A673 (cell line): ENCODE measurements at regions not wholly inside any gene's neighbourhood (a gene's known extent, or its start where the extent isn't known, plus 50 kb on each side); places are given as distances from the start of the nearest gene placed in this dataset.

Experiments
- BruUV-seq: library from RNA; stranded (reverse); fragments of 400-500 nt; replicated peaks from 2 replicates; lab custom pipeline; 2021; lab: Mats Ljungman, UMichigan
- CTCF ChIA-PET: fragments of 300-600 bp; sonication (Branson Sonifier 250); formaldehyde crosslinking; loops from one replicate; lab custom pipeline; 2022; ENCODE audit warnings: antibody characterized with exemption; lab: Charles Lee
- POLR2A ChIA-PET: fragments of 300-600 bp; sonication (Branson Sonifier 250); formaldehyde crosslinking; loops from one replicate; lab custom pipeline; 2022; ENCODE audit warnings: antibody characterized with exemption; ENCODE audit not compliant: low non-redundant PET; lab: Charles Lee
- DNase-seq: peaks from one replicate; pipeline ENCODE4 v3.0.0-alpha.2; 2015; ENCODE audit warnings: low spot score
- H3K27ac ChIP-seq: fragments of 200-600 bp; sonication (generic); 2 replicates; pipeline ENCODE4 v1.5.1; 2016; ENCODE audit warnings: mixed run types, low read depth, mild to moderate bottlenecking, mixed read lengths, antibody characterized with exemption, low read length; ENCODE audit not compliant: poor library complexity, severe bottlenecking
- H3K27me3 ChIP-seq: fragments of 200-600 bp; sonication (generic); replicated peaks from 2 replicates; pipeline ENCODE4 v1.6.1; 2017; ENCODE audit warnings: mixed run types, low read depth, mild to moderate bottlenecking, mixed read lengths, antibody characterized with exemption, low read length; ENCODE audit not compliant: insufficient read depth, poor library complexity
- H3K36me3 ChIP-seq: fragments of 200-600 bp; sonication (generic); 2 replicates; pipeline ENCODE4 v1.6.1; 2016; ENCODE audit warnings: mixed run types, mild to moderate bottlenecking, mixed read lengths, antibody characterized with exemption, low read length; ENCODE audit not compliant: insufficient read depth, poor library complexity, severe bottlenecking
- H3K4me1 ChIP-seq: fragments of 200-600 bp; sonication (generic); 2 replicates; pipeline ENCODE4 v1.6.1; 2017; ENCODE audit warnings: mixed run types, mild to moderate bottlenecking, mixed read lengths, antibody characterized with exemption, low read length; ENCODE audit not compliant: insufficient read depth, poor library complexity, severe bottlenecking
- H3K4me3 ChIP-seq: fragments of 200-600 bp; sonication (generic); 2 replicates; pipeline ENCODE4 v1.5.1; 2016; ENCODE audit warnings: low read depth, mixed run types, mild to moderate bottlenecking, mixed read lengths, low read length; ENCODE audit not compliant: poor library complexity, severe bottlenecking
- H3K9me3 ChIP-seq: fragments of 200-600 bp; sonication (generic); 2 replicates; pipeline ENCODE4 v1.6.1; 2016; ENCODE audit warnings: mixed run types, low read depth, mild to moderate bottlenecking, mixed read lengths, antibody characterized with exemption, low read length; ENCODE audit not compliant: poor library complexity, severe bottlenecking
- EZH2 ChIP-seq: fragments of 200-600 bp; sonication (generic); IDR thresholded peaks from 2 replicates; pipeline ENCODE4 v1.6.1; 2017; ENCODE audit warnings: borderline replicate concordance, low read depth, mild to moderate bottlenecking, mixed read lengths, antibody characterized with exemption, low read length; ENCODE audit not compliant: poor library complexity, severe bottlenecking
- intact Hi-C: fragments of 100-400 bp; cut with micrococcal nuclease; formaldehyde crosslinking; loops from one replicate; pipeline ENCODE4 v1.10.0; 2022; ENCODE audit not compliant: unreplicated experiment
- TF ChIP-seq, protein P1 (sequence below): fragments of 300-800, 200-600 bp; sonication (generic); conservative IDR thresholded peaks from 2 replicates; pipeline ENCODE4 v1.5.1; 2017; ENCODE audit warnings: low read depth, mild to moderate bottlenecking, antibody characterized with exemption, low read length, moderate library complexity, mixed read lengths

DNA sequence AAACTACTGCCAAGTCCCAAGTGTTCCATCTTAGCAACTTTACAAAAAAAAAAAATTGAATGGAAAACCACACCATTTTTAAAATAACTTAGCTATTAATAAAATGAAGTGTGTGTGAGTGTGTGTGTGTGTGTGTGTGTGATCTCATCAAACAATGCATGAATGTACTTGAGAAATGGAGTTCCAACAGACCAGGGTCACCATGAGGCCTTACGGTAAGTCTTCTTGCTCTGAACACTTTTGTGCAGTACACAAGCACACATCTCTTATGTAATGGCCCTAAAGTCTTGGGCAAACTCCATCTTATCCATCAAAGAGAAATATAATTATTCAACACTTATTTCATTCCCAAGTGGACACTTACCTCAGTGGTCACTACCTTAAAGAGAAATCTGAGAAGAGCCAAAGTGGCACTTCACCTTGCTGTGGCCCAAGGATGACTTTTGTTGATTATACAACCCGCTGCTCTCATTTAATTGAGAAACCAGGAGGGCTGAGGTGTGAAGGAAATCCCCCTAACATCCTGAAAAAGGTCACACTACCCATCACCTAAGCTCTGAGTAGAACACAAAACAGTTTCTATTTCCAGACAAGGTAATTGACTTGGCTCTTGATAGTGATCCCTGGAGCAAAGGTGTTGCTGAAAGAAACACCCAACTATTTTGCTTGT, 96.5 kb upstream of the PRDX4 start:
- Histone ChIP-seq H3K36me3 (no peaks in the 10 kb centered on the region), H3K27ac (no peak overlapping the region), H3K4me1 (no peaks in the 10 kb centered on the region), H3K4me3 (no peak overlapping the region), H3K27me3 (no peaks in the 10 kb centered on the region), H3K9me3 (no peaks in the 10 kb centered on the region)
- intact Hi-C loops = no loop called here
- no TSS peak for BruUV-seq
- no peak for DNase-seq
- no peak for TF ChIP-seq EZH2
- TF ChIP-seq, protein P1, sequence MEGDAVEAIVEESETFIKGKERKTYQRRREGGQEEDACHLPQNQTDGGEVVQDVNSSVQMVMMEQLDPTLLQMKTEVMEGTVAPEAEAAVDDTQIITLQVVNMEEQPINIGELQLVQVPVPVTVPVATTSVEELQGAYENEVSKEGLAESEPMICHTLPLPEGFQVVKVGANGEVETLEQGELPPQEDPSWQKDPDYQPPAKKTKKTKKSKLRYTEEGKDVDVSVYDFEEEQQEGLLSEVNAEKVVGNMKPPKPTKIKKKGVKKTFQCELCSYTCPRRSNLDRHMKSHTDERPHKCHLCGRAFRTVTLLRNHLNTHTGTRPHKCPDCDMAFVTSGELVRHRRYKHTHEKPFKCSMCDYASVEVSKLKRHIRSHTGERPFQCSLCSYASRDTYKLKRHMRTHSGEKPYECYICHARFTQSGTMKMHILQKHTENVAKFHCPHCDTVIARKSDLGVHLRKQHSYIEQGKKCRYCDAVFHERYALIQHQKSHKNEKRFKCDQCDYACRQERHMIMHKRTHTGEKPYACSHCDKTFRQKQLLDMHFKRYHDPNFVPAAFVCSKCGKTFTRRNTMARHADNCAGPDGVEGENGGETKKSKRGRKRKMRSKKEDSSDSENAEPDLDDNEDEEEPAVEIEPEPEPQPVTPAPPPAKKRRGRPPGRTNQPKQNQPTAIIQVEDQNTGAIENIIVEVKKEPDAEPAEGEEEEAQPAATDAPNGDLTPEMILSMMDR = no peak
- CTCF ChIA-PET = no interaction called here
- POLR2A ChIA-PET = no interaction called here

DNA sequence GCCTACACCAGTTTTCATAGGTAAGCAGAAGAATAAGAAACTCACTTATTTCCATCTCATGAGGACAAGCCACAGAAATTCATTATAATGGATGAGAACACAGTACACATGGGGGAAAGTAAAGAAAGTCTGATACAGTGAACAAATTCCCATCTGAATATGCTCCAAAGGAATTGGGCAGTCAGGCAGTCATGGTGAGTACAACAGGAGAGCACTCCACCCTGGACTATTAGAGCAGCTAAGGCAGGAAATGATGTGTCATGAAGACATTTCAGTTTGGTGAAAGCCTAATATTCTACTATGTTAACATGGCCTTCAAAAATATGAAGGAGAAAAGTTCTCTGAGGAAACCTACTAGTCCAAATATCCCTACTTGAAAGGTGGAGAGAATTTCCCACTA, 92.0 kb upstream of the PRDX4 start:
- no peak for DNase-seq
- Histone ChIP-seq H3K4me1 (no peaks in the 10 kb centered on the region), H3K27ac (no peak overlapping the region), H3K36me3 (no peaks in the 10 kb centered on the region), H3K4me3 (no peak overlapping the region), H3K9me3 (no peaks in the 10 kb centered on the region), H3K27me3 (no peaks in the 10 kb centered on the region)
- intact Hi-C loops = no loop called here
- BruUV-seq = no TSS peak
- ChIA-PET CTCF (no interaction called here), POLR2A (no interaction called here)
- TF ChIP-seq EZH2 = no peak
- TF ChIP-seq, protein P1 = no peak

DNA sequence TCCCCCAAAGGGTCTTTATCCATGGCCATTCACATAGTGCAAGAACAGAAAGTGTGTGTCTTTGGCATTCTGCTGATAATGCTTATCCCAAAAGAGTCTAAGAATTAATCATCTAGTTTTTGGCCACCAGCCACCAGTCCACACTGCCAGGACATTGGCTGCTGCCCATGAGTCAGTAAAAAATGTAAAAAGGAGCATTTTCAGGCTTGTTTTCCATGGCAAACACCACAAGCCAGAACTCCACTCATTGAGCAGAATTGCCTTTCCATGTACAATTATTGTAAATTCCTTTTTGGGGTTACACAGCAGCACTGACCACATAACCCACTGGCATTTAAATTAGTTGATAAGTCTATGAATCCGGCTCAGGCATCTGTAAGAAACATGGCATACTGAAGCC, 89.2 kb upstream of the PRDX4 start:
- H3K9me3 ChIP-seq = no peaks in the 10 kb centered on the region
- H3K4me3 ChIP-seq = no peak overlapping the region
- H3K36me3 ChIP-seq = no peaks in the 10 kb centered on the region
- ChIA-PET CTCF (no interaction called here), POLR2A (no interaction called here)
- H3K4me1 ChIP-seq = no peaks in the 10 kb centered on the region
- BruUV-seq = no TSS peak
- intact Hi-C loops = no loop called here
- no peaks in the 10 kb centered on the region for H3K27me3 ChIP-seq
- no peak for DNase-seq
- TF ChIP-seq EZH2 = no peak
- TF ChIP-seq, protein P1 = no peak
- H3K27ac ChIP-seq = no peak overlapping the region
